NOMO-1 (cell line): ENCODE measurements at regions not wholly inside any gene's neighbourhood (a gene's known extent, or its start where the extent isn't known, plus 50 kb on each side); places are given as distances from the start of the nearest gene placed in this dataset.
A peak's percentile ranks its signal among the peaks of the same experiment; 100 is the strongest.
"Not testable (repeated sequence)": the region's sequence is repeated elsewhere in the genome, so short reads cannot be mapped to it uniquely, and the experiment has no call there.

Experiments used
- DNase-seq, 2 experiments: peaks; one replicate each; lab custom pipeline; 2025; ENCODE audit not compliant: unreplicated experiment in 2 of 2; lab: John Stamatoyannopoulos, UW

GRCh38 chr18:60883587-60883986, 449.6 kb upstream of the CDH20 start:
- DNase-seq: no peak

- no peak for DNase-seq
Observed at GRCh38 chr18:60888071-60888624, 445.1 kb upstream of the CDH20 start.

GRCh38 chr18:60889442-60889841, 443.8 kb upstream of the CDH20 start:
- no peak for DNase-seq

- no peak for DNase-seq
Observed at GRCh38 chr18:60891936-60892335, 441.3 kb upstream of the CDH20 start.

GRCh38 chr18:60892441-60892840, 440.8 kb upstream of the CDH20 start:
- no peak for DNase-seq

- DNase-seq: peak in 1 of 2 experiments; percentile 11
Observed at GRCh38 chr18:60892855-60893254, 440.4 kb upstream of the CDH20 start.

GRCh38 chr18:60893355-60894097, 439.7 kb upstream of the CDH20 start:
- no peak for DNase-seq

GRCh38 chr18:60894254-60894945, 438.8 kb upstream of the CDH20 start:
- no peak for DNase-seq

GRCh38 chr18:60895181-60895580, 438.0 kb upstream of the CDH20 start:
- no peak for DNase-seq

- no peak for DNase-seq
Observed at GRCh38 chr18:60898111-60898510, 435.1 kb upstream of the CDH20 start.

GRCh38 chr18:60905699-60906098, 427.5 kb upstream of the CDH20 start:
- DNase-seq: no peak

GRCh38 chr18:60910534-60910933, 422.7 kb upstream of the CDH20 start:
- DNase-seq: no peak

- DNase-seq: no peak
Observed at GRCh38 chr18:60911504-60911903, 421.7 kb upstream of the CDH20 start.

- no peak for DNase-seq
Observed at GRCh38 chr18:60915160-60915559, 418.1 kb upstream of the CDH20 start.

- not testable (repeated sequence) for DNase-seq
Observed at GRCh38 chr18:60918862-60919261, 414.4 kb upstream of the CDH20 start.

- DNase-seq: no peak
Observed at GRCh38 chr18:60925892-60926291, 407.3 kb upstream of the CDH20 start.

- DNase-seq: no peak
Observed at GRCh38 chr18:60929966-60930365, 403.3 kb upstream of the CDH20 start.

GRCh38 chr18:60935041-60935910, 398.0 kb upstream of the CDH20 start:
- no peak for DNase-seq

- DNase-seq: no peak
Observed at GRCh38 chr18:60936101-60936500, 397.1 kb upstream of the CDH20 start.

- DNase-seq: no peak
Observed at GRCh38 chr18:60943297-60943696, 389.9 kb upstream of the CDH20 start.

- no peak for DNase-seq
Observed at GRCh38 chr18:60950634-60951033, 382.6 kb upstream of the CDH20 start.
